PC-3 (cell line): ENCODE measurements at regions not wholly inside any gene's neighbourhood (a gene's known extent, or its start where the extent isn't known, plus 50 kb on each side); places are given as distances from the start of the nearest gene placed in this dataset.

Experiments used
- ATAC-seq: fragments of 200-7000 bp; cut with Tn5 transposase; 2 replicates; pipeline ENCODE4 v1.9.1; 2020; ENCODE audit warnings: mild to moderate bottlenecking, moderate library complexity
- BruUV-seq: library from RNA; stranded (reverse); fragments of 400-500 nt; replicated peaks from 2 replicates; lab custom pipeline; 2021; lab: Mats Ljungman, UMichigan
- CTCF ChIA-PET: fragments of 300-600 bp; sonication (Branson Sonifier 250); formaldehyde crosslinking; loops from one replicate; lab custom pipeline; 2022; ENCODE audit warnings: antibody characterized with exemption; lab: Charles Lee
- POLR2A ChIA-PET: fragments of 300-600 bp; sonication (Branson Sonifier 250); formaldehyde crosslinking; loops from one replicate; lab custom pipeline; 2022; ENCODE audit warnings: antibody characterized with exemption; ENCODE audit not compliant: unreplicated experiment; lab: Charles Lee
- DNase-seq: peaks from one replicate; pipeline ENCODE4 v3.0.0-alpha.2; 2015
- H2AFZ ChIP-seq: fragments of 300-600 bp; sonication (generic); 2 replicates; pipeline ENCODE4 v1.6.0; 2016; ENCODE audit warnings: antibody characterized with exemption, low read length
- H3F3A ChIP-seq: fragments of 300-600 bp; sonication (generic); one replicate; pipeline ENCODE4 v1.6.0; 2017; ENCODE audit warnings: antibody characterized with exemption, low read length, control low read depth, mild to moderate bottlenecking; ENCODE audit not compliant: unreplicated experiment
- H3K27ac ChIP-seq: fragments of 300-600 bp; sonication (generic); 2 replicates; pipeline ENCODE4 v1.5.1; 2016; ENCODE audit warnings: mild to moderate bottlenecking, low read length
- H3K27me3 ChIP-seq: fragments of 300-600 bp; sonication (generic); 2 replicates; pipeline ENCODE4 v1.6.1; 2016; ENCODE audit warnings: low read length, mixed read lengths
- H3K36me3 ChIP-seq: fragments of 300-600 bp; sonication (generic); 2 replicates; pipeline ENCODE4 v1.6.1; 2016; ENCODE audit warnings: low read depth, mixed run types, low read length, mixed read lengths
- H3K4me1 ChIP-seq: fragments of 300-600 bp; sonication (generic); 2 replicates; pipeline ENCODE4 v1.5.1; 2016; ENCODE audit warnings: low read length; ENCODE audit not compliant: insufficient read depth
- H3K4me2 ChIP-seq: fragments of 300-600 bp; sonication (generic); 2 replicates; pipeline ENCODE4 v1.6.0; 2016; ENCODE audit warnings: low read length
- H3K4me3 ChIP-seq: fragments of 300-600 bp; sonication (generic); 2 replicates; pipeline ENCODE4 v1.5.1; 2016; ENCODE audit warnings: mild to moderate bottlenecking, low read length, mixed read lengths
- H3K79me2 ChIP-seq: fragments of 300-600 bp; sonication (generic); 2 replicates; pipeline ENCODE4 v1.6.1; 2017; ENCODE audit warnings: low read length, mixed read lengths
- H3K9ac ChIP-seq: fragments of 300-600 bp; sonication (generic); 2 replicates; pipeline ENCODE4 v1.6.0; 2016; ENCODE audit warnings: mild to moderate bottlenecking, low read length
- H3K9me2 ChIP-seq: fragments of 300-600 bp; sonication (generic); replicated peaks from 2 replicates; pipeline ENCODE4 v1.6.1; 2016; ENCODE audit warnings: mixed run types, low read length, mixed read lengths
- H3K9me3 ChIP-seq: fragments of 300-600 bp; sonication (generic); 2 replicates; pipeline ENCODE4 v1.6.1; 2016; ENCODE audit warnings: low read length, mixed read lengths
- H4K20me1 ChIP-seq: fragments of 300-600 bp; sonication (generic); 2 replicates; pipeline ENCODE4 v1.6.1; 2016; ENCODE audit warnings: low read length, mixed read lengths
- CTCF ChIP-seq: fragments of 300-600 bp; sonication (generic); conservative IDR thresholded peaks from 2 replicates; pipeline ENCODE4 v1.5.1; 2017; ENCODE audit warnings: antibody characterized with exemption, low read depth, mild to moderate bottlenecking, low read length
- EZH2 ChIP-seq: fragments of 300-600 bp; sonication (generic); IDR thresholded peaks from one replicate; pipeline ENCODE4 v1.6.1; 2017; ENCODE audit warnings: antibody characterized with exemption, mild to moderate bottlenecking, low read length; ENCODE audit not compliant: unreplicated experiment
- EZH2phosphoT487 ChIP-seq: fragments of 300-600 bp; sonication (generic); IDR thresholded peaks from 2 replicates; pipeline ENCODE4 v1.6.1; 2018; ENCODE audit warnings: mild to moderate bottlenecking, antibody characterized with exemption, low read length, borderline replicate concordance
- intact Hi-C: fragments of 100-400 bp; cut with micrococcal nuclease; formaldehyde crosslinking; loops from 2 replicates; pipeline ENCODE4 v1.9.0; 2023

- no peak overlapping the region for H2AFZ ChIP-seq
- no peak overlapping the region for H3K27ac ChIP-seq
- no peaks in the 10 kb centered on the region for H3F3A ChIP-seq
- intact Hi-C loops: no loop called here
- ATAC-seq (no peak), DNase-seq (no peak)
- H3K9ac ChIP-seq: no peak overlapping the region
- no TSS peak for BruUV-seq
- no peaks in the 10 kb centered on the region for H3K4me1 ChIP-seq
- H3K4me3 ChIP-seq: no peak overlapping the region
- no peaks in the 10 kb centered on the region for H3K9me2 ChIP-seq
- CTCF ChIA-PET: no interaction called here
- H3K27me3 ChIP-seq: no peaks in the 10 kb centered on the region
- no peaks in the 10 kb centered on the region for H3K36me3 ChIP-seq
- TF ChIP-seq EZH2phosphoT487 (no peak), EZH2 (no peak), CTCF (no peak)
- no peaks in the 10 kb centered on the region for H3K9me3 ChIP-seq
- no peaks in the 10 kb centered on the region for H4K20me1 ChIP-seq
- H3K79me2 ChIP-seq: no peaks in the 10 kb centered on the region
- POLR2A ChIA-PET: no interaction called here
- H3K4me2 ChIP-seq: no peak overlapping the region
These were observed 1298.8 kb upstream of the CDH6 start for GRCh38 chr5:29894668-29895067.

- intact Hi-C loops: no loop called here
- ChIA-PET CTCF (no interaction called here), POLR2A (no interaction called here)
- H2AFZ ChIP-seq: no peak overlapping the region
- H3K4me3 ChIP-seq: no peak overlapping the region
- H3K27ac ChIP-seq: no peak overlapping the region
- no peak overlapping the region for H3K4me2 ChIP-seq
- no peaks in the 10 kb centered on the region for H3F3A ChIP-seq
- no peak overlapping the region for H3K9ac ChIP-seq
- H3K9me2 ChIP-seq: no peaks in the 10 kb centered on the region
- no TSS peak for BruUV-seq
- no peak for TF ChIP-seq CTCF
- TF ChIP-seq EZH2phosphoT487: no peak
- no peak for TF ChIP-seq EZH2
- H3K27me3 ChIP-seq: no peaks in the 10 kb centered on the region
- no peaks in the 10 kb centered on the region for H4K20me1 ChIP-seq
- ATAC-seq: no peak
- H3K36me3 ChIP-seq: no peaks in the 10 kb centered on the region
- DNase-seq: no peak
- no peaks in the 10 kb centered on the region for H3K9me3 ChIP-seq
- no peaks in the 10 kb centered on the region for H3K79me2 ChIP-seq
- no peaks in the 10 kb centered on the region for H3K4me1 ChIP-seq
These were observed 1304.4 kb upstream of the CDH6 start for GRCh38 chr5:29889051-29889450.

GRCh38 chr5:29885595-29885994 is 1307.9 kb upstream of the CDH6 start:
- BruUV-seq: no TSS peak
- ATAC-seq (no peak), DNase-seq (no peak)
- H3K36me3 ChIP-seq: no peaks in the 10 kb centered on the region
- no peaks in the 10 kb centered on the region for H3K27me3 ChIP-seq
- no peaks in the 10 kb centered on the region for H3K79me2 ChIP-seq
- no peak overlapping the region for H3K9ac ChIP-seq
- ChIA-PET CTCF (no interaction called here), POLR2A (no interaction called here)
- H3F3A ChIP-seq: no peaks in the 10 kb centered on the region
- intact Hi-C loops: no loop called here
- H3K9me3 ChIP-seq: no peaks in the 10 kb centered on the region
- no peak overlapping the region for H2AFZ ChIP-seq
- no peak overlapping the region for H3K4me3 ChIP-seq
- no peaks in the 10 kb centered on the region for H3K4me1 ChIP-seq
- TF ChIP-seq EZH2 (no peak), EZH2phosphoT487 (no peak), CTCF (no peak)
- H3K9me2 ChIP-seq: no peaks in the 10 kb centered on the region
- no peaks in the 10 kb centered on the region for H4K20me1 ChIP-seq
- no peak overlapping the region for H3K27ac ChIP-seq
- H3K4me2 ChIP-seq: no peak overlapping the region
